HG03432 (cell line): ENCODE measurements at regions not wholly inside any gene's neighbourhood (a gene's known extent, or its start where the extent isn't known, plus 50 kb on each side); places are given as distances from the start of the nearest gene placed in this dataset.
"Not testable (repeated sequence)": the region's sequence is repeated elsewhere in the genome, so short reads cannot be mapped to it uniquely, and the experiment has no call there.

Experiments used
- ATAC-seq: cut with Tn5 transposase; IDR thresholded peaks from one replicate; pipeline ENCODE4 v1.9.1; 2021; ENCODE audit warnings: mild to moderate bottlenecking, moderate library complexity; ENCODE audit not compliant: unreplicated experiment

- ATAC-seq: not testable (repeated sequence)
Measured at GRCh38 chrX:123788193-123788592, 55.3 kb upstream of the THOC2 start.

- ATAC-seq: no peak
Measured at GRCh38 chrX:123788744-123789143, 55.9 kb upstream of the THOC2 start.

GRCh38 chrX:123797543-123798447, 62.1 kb upstream of the XIAP start:
- ATAC-seq: peak; percentile 50

GRCh38 chrX:123798706-123799430, 61.0 kb upstream of the XIAP start:
- not testable (repeated sequence) for ATAC-seq

- ATAC-seq: no peak
Measured at GRCh38 chrX:123801901-123802300, 58.0 kb upstream of the XIAP start.

- peak; percentile 83 for ATAC-seq
Measured at GRCh38 chrX:123803331-123803983, 56.4 kb upstream of the XIAP start.

- ATAC-seq: not testable (repeated sequence)
Measured at GRCh38 chrX:123803984-123804365, 55.9 kb upstream of the XIAP start.

- no peak for ATAC-seq
Measured at GRCh38 chrX:123807835-123808416, 51.9 kb upstream of the XIAP start.

GRCh38 chrX:123809854-123810375, 49.9 kb upstream of the XIAP start:
- ATAC-seq: no peak
